SK-N-SH treated with all-trans-retinoic acid at 6 μM for 48 hours (cell line): ENCODE measurements at regions not wholly inside any gene's neighbourhood (a gene's known extent, or its start where the extent isn't known, plus 50 kb on each side); places are given as distances from the start of the nearest gene placed in this dataset.

Experiments
- ATAC-seq: fragments of 200-7000 bp; cut with Tn5 transposase; 3 replicates; pipeline ENCODE4 v1.9.1; 2020; ENCODE audit warnings: mild to moderate bottlenecking, moderate library complexity
- ARNTL ChIP-seq: fragments of 450-650 bp; formaldehyde crosslinking; IDR thresholded peaks from 2 replicates; pipeline ENCODE4 v1.5.0; 2020; ENCODE audit warnings: low read depth, mild to moderate bottlenecking, moderate library complexity, borderline replicate concordance
- BACH2 ChIP-seq: fragments of 250-450 bp; sonication (Bioruptor Pico); IDR thresholded peaks from 2 replicates; pipeline ENCODE4 v1.9.0; 2021; ENCODE audit warnings: mild to moderate bottlenecking, borderline replicate concordance
- CSDC2 ChIP-seq: fragments of 250-450 bp; sonication (Bioruptor Pico); IDR thresholded peaks from 2 replicates; pipeline ENCODE4 v1.5.0; 2020; ENCODE audit warnings: mild to moderate bottlenecking, moderate library complexity
- ESRRG ChIP-seq: fragments of 250-450 bp; sonication (Bioruptor Pico); IDR thresholded peaks from 2 replicates; pipeline ENCODE4 v1.6.1; 2021; ENCODE audit warnings: mild to moderate bottlenecking
- GLIS3 ChIP-seq: fragments of 250-450 bp; sonication (Bioruptor Pico); IDR thresholded peaks from 2 replicates; pipeline ENCODE4 v1.5.0; 2020; ENCODE audit warnings: mild to moderate bottlenecking, moderate library complexity
- ISL1 ChIP-seq: fragments of 250-450 bp; sonication (Bioruptor Pico); IDR thresholded peaks from 2 replicates; pipeline ENCODE4 v2.1.2; 2022; ENCODE audit warnings: mild to moderate bottlenecking, moderate library complexity
- OSR1 ChIP-seq: fragments of 250-450 bp; sonication (Bioruptor Pico); IDR thresholded peaks from 2 replicates; pipeline ENCODE4 v1.8.0; 2022; ENCODE audit warnings: moderate library complexity, mild to moderate bottlenecking, inconsistent platforms
- SNAI2 ChIP-seq: fragments of 250-450 bp; sonication (Bioruptor Pico); IDR thresholded peaks from 2 replicates; pipeline ENCODE4 v1.5.0; 2020; ENCODE audit warnings: mild to moderate bottlenecking, moderate library complexity
- TCF4 ChIP-seq: fragments of 250-450 bp; sonication (Bioruptor Pico); IDR thresholded peaks from 2 replicates; pipeline ENCODE4 v1.8.0; 2021; ENCODE audit warnings: mild to moderate bottlenecking, moderate library complexity, borderline replicate concordance
- TOX ChIP-seq: fragments of 250-450 bp; sonication (Bioruptor Pico); IDR thresholded peaks from 2 replicates; pipeline ENCODE4 v1.8.0; 2021; ENCODE audit warnings: mild to moderate bottlenecking, moderate library complexity, borderline replicate concordance
- ZFP3 ChIP-seq: fragments of 250-450 bp; sonication (Bioruptor Pico); IDR thresholded peaks from 2 replicates; pipeline ENCODE4 v1.5.0; 2020; ENCODE audit warnings: mild to moderate bottlenecking, moderate library complexity
- ZNF565 ChIP-seq: fragments of 450-650 bp; formaldehyde crosslinking; conservative IDR thresholded peaks from 2 replicates; pipeline ENCODE4 v1.5.0; 2020; ENCODE audit warnings: low read depth, mild to moderate bottlenecking, moderate library complexity
- ZNF70 ChIP-seq: fragments of 450-650 bp; formaldehyde crosslinking; IDR thresholded peaks from 2 replicates; pipeline ENCODE4 v1.5.0; 2020; ENCODE audit warnings: mild to moderate bottlenecking, moderate library complexity
- ZNF8 ChIP-seq: fragments of 450-650 bp; formaldehyde crosslinking; IDR thresholded peaks from 2 replicates; pipeline ENCODE4 v1.5.0; 2020; ENCODE audit warnings: mild to moderate bottlenecking, moderate library complexity
- TF ChIP-seq, protein P1 (sequence below): fragments of 250-450 bp; sonication (Bioruptor Pico); IDR thresholded peaks from 2 replicates; pipeline ENCODE4 v1.8.0; 2020; ENCODE audit warnings: mild to moderate bottlenecking, moderate library complexity, borderline replicate concordance
- TF ChIP-seq, protein P2 (sequence below): fragments of 250-450 bp; sonication (Bioruptor Pico); IDR thresholded peaks from 2 replicates; pipeline ENCODE4 v1.5.1; 2021; ENCODE audit warnings: mild to moderate bottlenecking, moderate library complexity
- TF ChIP-seq, protein P3 (sequence below): fragments of 250-450 bp; sonication (Bioruptor Pico); IDR thresholded peaks from 2 replicates; pipeline ENCODE4 v1.5.0; 2020; ENCODE audit warnings: mild to moderate bottlenecking, moderate library complexity
- TF ChIP-seq, protein P4 (sequence below): fragments of 250-450 bp; sonication (Bioruptor Pico); IDR thresholded peaks from 2 replicates; pipeline ENCODE4 v1.5.1; 2020; ENCODE audit warnings: low read depth, mild to moderate bottlenecking, moderate library complexity
- TF ChIP-seq, protein P5 (sequence below): fragments of 250-450 bp; sonication (Bioruptor Pico); IDR thresholded peaks from 2 replicates; pipeline ENCODE4 v1.8.0; 2021; ENCODE audit warnings: low read depth, mild to moderate bottlenecking, moderate library complexity, borderline replicate concordance

DNA sequence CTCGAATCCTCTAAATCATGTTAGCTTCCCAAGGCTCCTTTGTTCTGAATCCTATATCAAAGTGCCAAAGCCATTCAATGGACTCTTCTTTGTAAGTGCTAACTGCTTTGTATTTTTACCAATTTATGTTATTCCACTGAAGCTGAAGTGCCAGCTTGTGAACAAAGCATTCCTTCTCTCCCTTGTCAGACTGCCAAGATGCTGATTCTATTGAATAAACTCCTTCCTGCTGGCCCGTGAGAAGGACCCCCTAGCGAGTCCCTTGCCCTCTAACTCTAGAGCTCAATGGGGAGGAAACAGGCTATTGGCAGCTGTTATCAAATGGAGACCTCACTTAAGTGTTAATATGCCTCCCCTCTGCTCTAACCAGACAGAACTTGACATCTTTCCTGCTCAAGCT lies 1097.9 kb upstream of the CNTNAP5 start:
- no peak for TF ChIP-seq ZNF8 (CRISPR knock-in tag)
- no peak for TF ChIP-seq ESRRG
- TF ChIP-seq, protein P1, sequence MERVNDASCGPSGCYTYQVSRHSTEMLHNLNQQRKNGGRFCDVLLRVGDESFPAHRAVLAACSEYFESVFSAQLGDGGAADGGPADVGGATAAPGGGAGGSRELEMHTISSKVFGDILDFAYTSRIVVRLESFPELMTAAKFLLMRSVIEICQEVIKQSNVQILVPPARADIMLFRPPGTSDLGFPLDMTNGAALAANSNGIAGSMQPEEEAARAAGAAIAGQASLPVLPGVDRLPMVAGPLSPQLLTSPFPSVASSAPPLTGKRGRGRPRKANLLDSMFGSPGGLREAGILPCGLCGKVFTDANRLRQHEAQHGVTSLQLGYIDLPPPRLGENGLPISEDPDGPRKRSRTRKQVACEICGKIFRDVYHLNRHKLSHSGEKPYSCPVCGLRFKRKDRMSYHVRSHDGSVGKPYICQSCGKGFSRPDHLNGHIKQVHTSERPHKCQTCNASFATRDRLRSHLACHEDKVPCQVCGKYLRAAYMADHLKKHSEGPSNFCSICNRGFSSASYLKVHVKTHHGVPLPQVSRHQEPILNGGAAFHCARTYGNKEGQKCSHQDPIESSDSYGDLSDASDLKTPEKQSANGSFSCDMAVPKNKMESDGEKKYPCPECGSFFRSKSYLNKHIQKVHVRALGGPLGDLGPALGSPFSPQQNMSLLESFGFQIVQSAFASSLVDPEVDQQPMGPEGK (CRISPR knock-in tag) = no peak
- TF ChIP-seq ARNTL (CRISPR knock-in tag) = no peak
- no peak for TF ChIP-seq SNAI2 (CRISPR knock-in tag)
- TF ChIP-seq, protein P2, sequence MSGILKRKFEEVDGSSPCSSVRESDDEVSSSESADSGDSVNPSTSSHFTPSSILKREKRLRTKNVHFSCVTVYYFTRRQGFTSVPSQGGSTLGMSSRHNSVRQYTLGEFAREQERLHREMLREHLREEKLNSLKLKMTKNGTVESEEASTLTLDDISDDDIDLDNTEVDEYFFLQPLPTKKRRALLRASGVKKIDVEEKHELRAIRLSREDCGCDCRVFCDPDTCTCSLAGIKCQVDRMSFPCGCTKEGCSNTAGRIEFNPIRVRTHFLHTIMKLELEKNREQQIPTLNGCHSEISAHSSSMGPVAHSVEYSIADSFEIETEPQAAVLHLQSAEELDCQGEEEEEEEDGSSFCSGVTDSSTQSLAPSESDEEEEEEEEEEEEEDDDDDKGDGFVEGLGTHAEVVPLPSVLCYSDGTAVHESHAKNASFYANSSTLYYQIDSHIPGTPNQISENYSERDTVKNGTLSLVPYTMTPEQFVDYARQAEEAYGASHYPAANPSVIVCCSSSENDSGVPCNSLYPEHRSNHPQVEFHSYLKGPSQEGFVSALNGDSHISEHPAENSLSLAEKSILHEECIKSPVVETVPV = no peak
- TF ChIP-seq ZFP3 (CRISPR knock-in tag) = no peak
- no peak for TF ChIP-seq CSDC2
- TF ChIP-seq, all 23 proteins: peak for 0
- ATAC-seq = no peak

DNA sequence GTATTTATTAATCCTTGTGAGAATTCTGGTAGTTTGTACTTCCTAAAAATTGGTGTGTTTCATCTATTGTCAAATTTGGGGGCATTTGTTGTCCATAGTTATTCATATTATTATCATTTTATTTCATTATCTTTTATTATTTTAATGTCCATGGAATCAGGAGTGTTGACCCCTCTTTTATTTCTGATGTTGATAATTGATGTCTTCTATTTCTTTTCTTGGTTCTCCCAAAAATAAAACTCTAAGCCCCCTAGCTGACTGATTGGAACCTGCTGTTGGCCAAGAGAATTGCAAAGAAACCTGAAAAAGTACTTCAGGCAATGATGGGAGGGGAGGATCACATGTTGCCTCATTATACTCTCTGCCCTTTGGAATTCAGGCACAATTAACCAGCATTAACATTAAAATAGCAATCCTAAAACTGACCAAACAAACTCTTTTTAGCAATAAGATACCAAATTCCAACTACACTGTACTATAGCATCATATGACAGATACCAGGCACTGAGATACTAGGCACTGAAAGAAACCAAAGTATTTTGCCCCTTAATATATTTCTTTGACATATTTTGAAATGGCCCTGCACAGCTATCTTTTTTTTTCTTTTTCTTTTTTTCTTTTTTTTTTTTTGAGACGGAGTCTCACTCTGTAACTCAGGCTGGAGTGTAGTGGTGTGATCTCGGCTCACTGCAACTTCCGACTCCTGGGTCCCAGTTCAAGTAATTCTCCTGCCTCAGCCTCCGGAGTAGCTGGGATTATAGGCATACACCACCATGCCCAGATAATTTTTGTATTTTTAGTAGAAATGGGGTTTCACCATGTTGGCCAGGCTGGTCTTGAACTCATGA lies 1097.2 kb upstream of the CNTNAP5 start:
- no peak for TF ChIP-seq BACH2 (CRISPR knock-in tag)
- no peak for TF ChIP-seq ZFP3 (CRISPR knock-in tag)
- TF ChIP-seq, protein P3, sequence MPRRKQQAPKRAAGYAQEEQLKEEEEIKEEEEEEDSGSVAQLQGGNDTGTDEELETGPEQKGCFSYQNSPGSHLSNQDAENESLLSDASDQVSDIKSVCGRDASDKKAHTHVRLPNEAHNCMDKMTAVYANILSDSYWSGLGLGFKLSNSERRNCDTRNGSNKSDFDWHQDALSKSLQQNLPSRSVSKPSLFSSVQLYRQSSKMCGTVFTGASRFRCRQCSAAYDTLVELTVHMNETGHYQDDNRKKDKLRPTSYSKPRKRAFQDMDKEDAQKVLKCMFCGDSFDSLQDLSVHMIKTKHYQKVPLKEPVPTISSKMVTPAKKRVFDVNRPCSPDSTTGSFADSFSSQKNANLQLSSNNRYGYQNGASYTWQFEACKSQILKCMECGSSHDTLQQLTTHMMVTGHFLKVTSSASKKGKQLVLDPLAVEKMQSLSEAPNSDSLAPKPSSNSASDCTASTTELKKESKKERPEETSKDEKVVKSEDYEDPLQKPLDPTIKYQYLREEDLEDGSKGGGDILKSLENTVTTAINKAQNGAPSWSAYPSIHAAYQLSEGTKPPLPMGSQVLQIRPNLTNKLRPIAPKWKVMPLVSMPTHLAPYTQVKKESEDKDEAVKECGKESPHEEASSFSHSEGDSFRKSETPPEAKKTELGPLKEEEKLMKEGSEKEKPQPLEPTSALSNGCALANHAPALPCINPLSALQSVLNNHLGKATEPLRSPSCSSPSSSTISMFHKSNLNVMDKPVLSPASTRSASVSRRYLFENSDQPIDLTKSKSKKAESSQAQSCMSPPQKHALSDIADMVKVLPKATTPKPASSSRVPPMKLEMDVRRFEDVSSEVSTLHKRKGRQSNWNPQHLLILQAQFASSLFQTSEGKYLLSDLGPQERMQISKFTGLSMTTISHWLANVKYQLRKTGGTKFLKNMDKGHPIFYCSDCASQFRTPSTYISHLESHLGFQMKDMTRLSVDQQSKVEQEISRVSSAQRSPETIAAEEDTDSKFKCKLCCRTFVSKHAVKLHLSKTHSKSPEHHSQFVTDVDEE (CRISPR knock-in tag) = no peak
- TF ChIP-seq TCF4 (CRISPR knock-in tag) = no peak
- no peak for TF ChIP-seq TOX
- no peak for TF ChIP-seq GLIS3
- TF ChIP-seq OSR1 (CRISPR knock-in tag) = no peak
- TF ChIP-seq CSDC2 = no peak
- no peak for TF ChIP-seq ZNF70 (CRISPR knock-in tag)
- TF ChIP-seq, protein P4, sequence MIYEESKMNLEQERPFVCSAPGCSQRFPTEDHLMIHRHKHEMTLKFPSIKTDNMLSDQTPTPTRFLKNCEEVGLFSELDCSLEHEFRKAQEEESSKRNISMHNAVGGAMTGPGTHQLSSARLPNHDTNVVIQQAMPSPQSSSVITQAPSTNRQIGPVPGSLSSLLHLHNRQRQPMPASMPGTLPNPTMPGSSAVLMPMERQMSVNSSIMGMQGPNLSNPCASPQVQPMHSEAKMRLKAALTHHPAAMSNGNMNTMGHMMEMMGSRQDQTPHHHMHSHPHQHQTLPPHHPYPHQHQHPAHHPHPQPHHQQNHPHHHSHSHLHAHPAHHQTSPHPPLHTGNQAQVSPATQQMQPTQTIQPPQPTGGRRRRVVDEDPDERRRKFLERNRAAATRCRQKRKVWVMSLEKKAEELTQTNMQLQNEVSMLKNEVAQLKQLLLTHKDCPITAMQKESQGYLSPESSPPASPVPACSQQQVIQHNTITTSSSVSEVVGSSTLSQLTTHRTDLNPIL (CRISPR knock-in tag) = no peak
- TF ChIP-seq, protein P2 = no peak
- TF ChIP-seq ZNF565 = no peak
- TF ChIP-seq ARNTL (CRISPR knock-in tag) = no peak
- TF ChIP-seq ESRRG = no peak
- no peak for ATAC-seq

DNA sequence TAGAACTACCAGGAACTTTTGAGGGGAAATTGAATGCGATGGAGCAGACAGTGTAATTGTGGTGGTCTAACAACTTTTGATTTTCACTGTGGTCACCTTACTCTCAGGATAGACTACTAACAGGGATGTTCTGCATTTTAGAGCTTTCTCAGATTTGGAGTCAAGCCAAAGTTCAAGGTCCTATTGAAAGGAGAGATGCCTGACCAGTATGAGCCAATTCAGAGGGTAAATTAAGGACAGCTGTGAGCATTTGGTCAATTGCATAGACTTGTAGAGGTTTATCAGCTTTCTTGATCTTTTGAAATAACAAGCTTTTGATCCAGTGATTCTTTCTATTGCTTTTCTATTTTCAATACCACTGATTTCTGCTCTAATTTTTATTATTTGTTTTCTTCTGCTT lies 1095.7 kb upstream of the CNTNAP5 start:
- no peak for ATAC-seq
- TF ChIP-seq, protein P4 (CRISPR knock-in tag) = no peak
- TF ChIP-seq ISL1 (CRISPR knock-in tag) (no peak), SNAI2 (CRISPR knock-in tag) (no peak), ZNF565 (no peak), OSR1 (CRISPR knock-in tag) (no peak), CSDC2 (no peak), TCF4 (CRISPR knock-in tag) (no peak), ARNTL (CRISPR knock-in tag) (no peak), ZFP3 (CRISPR knock-in tag) (no peak)
- TF ChIP-seq, protein P1 (CRISPR knock-in tag) = no peak
- TF ChIP-seq, protein P5, sequence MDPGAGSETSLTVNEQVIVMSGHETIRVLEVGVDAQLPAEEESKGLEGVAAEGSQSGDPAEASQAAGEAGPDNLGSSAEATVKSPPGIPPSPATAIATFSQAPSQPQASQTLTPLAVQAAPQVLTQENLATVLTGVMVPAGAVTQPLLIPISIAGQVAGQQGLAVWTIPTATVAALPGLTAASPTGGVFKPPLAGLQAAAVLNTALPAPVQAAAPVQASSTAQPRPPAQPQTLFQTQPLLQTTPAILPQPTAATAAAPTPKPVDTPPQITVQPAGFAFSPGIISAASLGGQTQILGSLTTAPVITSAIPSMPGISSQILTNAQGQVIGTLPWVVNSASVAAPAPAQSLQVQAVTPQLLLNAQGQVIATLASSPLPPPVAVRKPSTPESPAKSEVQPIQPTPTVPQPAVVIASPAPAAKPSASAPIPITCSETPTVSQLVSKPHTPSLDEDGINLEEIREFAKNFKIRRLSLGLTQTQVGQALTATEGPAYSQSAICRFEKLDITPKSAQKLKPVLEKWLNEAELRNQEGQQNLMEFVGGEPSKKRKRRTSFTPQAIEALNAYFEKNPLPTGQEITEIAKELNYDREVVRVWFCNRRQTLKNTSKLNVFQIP = no peak
